NB4 (cell line): ENCODE measurements at regions not wholly inside any gene's neighbourhood (a gene's known extent, or its start where the extent isn't known, plus 50 kb on each side); places are given as distances from the start of the nearest gene placed in this dataset.

Experiments used
- MYC ChIP-seq: IDR thresholded peaks from 2 replicates; pipeline ENCODE4 v1.6.1; 2011; ENCODE audit warnings: low read depth, low read length
- TF ChIP-seq, protein P1 (sequence below): IDR thresholded peaks from one replicate; pipeline ENCODE4 v1.5.1; 2012; ENCODE audit warnings: low read depth, low read length

- TF ChIP-seq, protein P1, sequence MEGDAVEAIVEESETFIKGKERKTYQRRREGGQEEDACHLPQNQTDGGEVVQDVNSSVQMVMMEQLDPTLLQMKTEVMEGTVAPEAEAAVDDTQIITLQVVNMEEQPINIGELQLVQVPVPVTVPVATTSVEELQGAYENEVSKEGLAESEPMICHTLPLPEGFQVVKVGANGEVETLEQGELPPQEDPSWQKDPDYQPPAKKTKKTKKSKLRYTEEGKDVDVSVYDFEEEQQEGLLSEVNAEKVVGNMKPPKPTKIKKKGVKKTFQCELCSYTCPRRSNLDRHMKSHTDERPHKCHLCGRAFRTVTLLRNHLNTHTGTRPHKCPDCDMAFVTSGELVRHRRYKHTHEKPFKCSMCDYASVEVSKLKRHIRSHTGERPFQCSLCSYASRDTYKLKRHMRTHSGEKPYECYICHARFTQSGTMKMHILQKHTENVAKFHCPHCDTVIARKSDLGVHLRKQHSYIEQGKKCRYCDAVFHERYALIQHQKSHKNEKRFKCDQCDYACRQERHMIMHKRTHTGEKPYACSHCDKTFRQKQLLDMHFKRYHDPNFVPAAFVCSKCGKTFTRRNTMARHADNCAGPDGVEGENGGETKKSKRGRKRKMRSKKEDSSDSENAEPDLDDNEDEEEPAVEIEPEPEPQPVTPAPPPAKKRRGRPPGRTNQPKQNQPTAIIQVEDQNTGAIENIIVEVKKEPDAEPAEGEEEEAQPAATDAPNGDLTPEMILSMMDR = no peak
- no peak for TF ChIP-seq MYC
Observed at GRCh38 chr20:43398676-43399324, 58.9 kb upstream of the SRSF6 start.
